ENCODE measurements at regions not wholly inside any gene's neighbourhood (a gene's known extent, or its start where the extent isn't known, plus 50 kb on each side); places are given as distances from the start of the nearest gene placed in this dataset.

DNA sequence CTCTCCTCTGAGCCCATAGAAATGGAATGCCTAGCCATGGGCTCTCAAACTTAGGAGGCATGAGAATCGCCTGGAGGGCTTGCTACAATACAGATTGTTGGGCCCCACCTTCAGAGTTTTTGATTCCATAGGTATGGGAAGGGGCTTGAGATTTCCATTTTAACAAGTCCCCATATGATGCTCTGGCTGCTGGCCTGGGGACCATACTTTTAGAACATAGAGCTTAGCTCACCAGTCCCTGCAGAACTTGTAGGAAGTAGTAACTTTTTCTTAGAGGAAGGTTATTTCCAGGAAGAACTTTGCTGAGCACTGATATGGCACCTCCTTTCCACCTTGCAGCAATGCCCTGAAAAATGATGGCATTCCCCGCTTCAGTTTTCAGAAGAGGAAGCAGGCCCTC lies 177.0 kb upstream of the ZMIZ1 start:
- TF ChIP-seq, protein P1, sequence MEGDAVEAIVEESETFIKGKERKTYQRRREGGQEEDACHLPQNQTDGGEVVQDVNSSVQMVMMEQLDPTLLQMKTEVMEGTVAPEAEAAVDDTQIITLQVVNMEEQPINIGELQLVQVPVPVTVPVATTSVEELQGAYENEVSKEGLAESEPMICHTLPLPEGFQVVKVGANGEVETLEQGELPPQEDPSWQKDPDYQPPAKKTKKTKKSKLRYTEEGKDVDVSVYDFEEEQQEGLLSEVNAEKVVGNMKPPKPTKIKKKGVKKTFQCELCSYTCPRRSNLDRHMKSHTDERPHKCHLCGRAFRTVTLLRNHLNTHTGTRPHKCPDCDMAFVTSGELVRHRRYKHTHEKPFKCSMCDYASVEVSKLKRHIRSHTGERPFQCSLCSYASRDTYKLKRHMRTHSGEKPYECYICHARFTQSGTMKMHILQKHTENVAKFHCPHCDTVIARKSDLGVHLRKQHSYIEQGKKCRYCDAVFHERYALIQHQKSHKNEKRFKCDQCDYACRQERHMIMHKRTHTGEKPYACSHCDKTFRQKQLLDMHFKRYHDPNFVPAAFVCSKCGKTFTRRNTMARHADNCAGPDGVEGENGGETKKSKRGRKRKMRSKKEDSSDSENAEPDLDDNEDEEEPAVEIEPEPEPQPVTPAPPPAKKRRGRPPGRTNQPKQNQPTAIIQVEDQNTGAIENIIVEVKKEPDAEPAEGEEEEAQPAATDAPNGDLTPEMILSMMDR (IDR thresholded peaks at IDR 0.05) = no peak
- TF ChIP-seq POLR2A (IDR thresholded peaks at IDR 0.05) = no peak
